Fibroblast of lung (primary cell): ENCODE measurements at regions not wholly inside any gene's neighbourhood (a gene's known extent, or its start where the extent isn't known, plus 50 kb on each side); places are given as distances from the start of the nearest gene placed in this dataset.

Experiments
- EZH2 ChIP-seq: IDR thresholded peaks from 2 replicates; pipeline ENCODE4 v1.5.1; 2012; ENCODE audit warnings: low read length, control low read depth, mild to moderate bottlenecking; ENCODE audit errors: missing control alignments
- TF ChIP-seq, protein P1 (sequence below), 2 donors: IDR thresholded peaks in 1 of 2; conservative IDR thresholded peaks in 1 of 2; 1 replicate in 1 of 2; 2 replicates in 1 of 2; pipeline ENCODE4 v1.5.1; 2011 to 2012; ENCODE audit warnings: low read length in 2 of 2, control low read depth in 1 of 2, inconsistent platforms in 1 of 2, low read depth in 1 of 2, mild to moderate bottlenecking in 1 of 2

DNA sequence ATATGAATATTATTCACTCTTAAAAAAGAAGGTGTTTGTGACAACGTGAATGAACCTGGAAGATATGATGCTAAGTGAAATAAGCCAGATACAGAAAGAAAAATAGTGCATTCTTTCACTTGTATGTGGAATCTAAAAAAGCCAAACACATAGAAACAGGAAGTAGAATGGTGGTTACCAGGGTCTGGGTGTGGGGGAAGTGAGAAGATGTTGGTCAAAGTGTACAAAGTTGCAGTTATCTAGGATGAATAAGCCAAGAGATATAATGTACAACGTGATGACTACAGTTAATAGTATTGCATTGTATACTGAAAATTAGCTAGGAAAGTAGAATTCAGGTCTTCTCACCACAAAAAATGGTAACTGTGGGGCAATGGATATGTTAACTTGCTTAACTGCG, 151.1 kb upstream of the HCRTR2 start:
- TF ChIP-seq, protein P1, sequence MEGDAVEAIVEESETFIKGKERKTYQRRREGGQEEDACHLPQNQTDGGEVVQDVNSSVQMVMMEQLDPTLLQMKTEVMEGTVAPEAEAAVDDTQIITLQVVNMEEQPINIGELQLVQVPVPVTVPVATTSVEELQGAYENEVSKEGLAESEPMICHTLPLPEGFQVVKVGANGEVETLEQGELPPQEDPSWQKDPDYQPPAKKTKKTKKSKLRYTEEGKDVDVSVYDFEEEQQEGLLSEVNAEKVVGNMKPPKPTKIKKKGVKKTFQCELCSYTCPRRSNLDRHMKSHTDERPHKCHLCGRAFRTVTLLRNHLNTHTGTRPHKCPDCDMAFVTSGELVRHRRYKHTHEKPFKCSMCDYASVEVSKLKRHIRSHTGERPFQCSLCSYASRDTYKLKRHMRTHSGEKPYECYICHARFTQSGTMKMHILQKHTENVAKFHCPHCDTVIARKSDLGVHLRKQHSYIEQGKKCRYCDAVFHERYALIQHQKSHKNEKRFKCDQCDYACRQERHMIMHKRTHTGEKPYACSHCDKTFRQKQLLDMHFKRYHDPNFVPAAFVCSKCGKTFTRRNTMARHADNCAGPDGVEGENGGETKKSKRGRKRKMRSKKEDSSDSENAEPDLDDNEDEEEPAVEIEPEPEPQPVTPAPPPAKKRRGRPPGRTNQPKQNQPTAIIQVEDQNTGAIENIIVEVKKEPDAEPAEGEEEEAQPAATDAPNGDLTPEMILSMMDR (conservative IDR thresholded peaks at IDR 0.05 in 1 of 2, IDR thresholded peaks at IDR 0.05 in 1 of 2; ENCODE audit: low read depth in 1 of 2, low read length in 2 of 2) = no peak
- TF ChIP-seq EZH2 = no peak
